HG02870 (cell line): ENCODE measurements at regions not wholly inside any gene's neighbourhood (a gene's known extent, or its start where the extent isn't known, plus 50 kb on each side); places are given as distances from the start of the nearest gene placed in this dataset.
"Not testable (repeated sequence)": the region's sequence is repeated elsewhere in the genome, so short reads cannot be mapped to it uniquely, and the experiment has no call there.

Experiments
- ATAC-seq: cut with Tn5 transposase; IDR thresholded peaks from one replicate; pipeline ENCODE4 v1.9.1; 2021; ENCODE audit warnings: mild to moderate bottlenecking, moderate library complexity; ENCODE audit not compliant: unreplicated experiment

- no peak for ATAC-seq
These were observed 106.5 kb upstream of the KCTD1 start for GRCh38 chr18:26654616-26655524.

DNA sequence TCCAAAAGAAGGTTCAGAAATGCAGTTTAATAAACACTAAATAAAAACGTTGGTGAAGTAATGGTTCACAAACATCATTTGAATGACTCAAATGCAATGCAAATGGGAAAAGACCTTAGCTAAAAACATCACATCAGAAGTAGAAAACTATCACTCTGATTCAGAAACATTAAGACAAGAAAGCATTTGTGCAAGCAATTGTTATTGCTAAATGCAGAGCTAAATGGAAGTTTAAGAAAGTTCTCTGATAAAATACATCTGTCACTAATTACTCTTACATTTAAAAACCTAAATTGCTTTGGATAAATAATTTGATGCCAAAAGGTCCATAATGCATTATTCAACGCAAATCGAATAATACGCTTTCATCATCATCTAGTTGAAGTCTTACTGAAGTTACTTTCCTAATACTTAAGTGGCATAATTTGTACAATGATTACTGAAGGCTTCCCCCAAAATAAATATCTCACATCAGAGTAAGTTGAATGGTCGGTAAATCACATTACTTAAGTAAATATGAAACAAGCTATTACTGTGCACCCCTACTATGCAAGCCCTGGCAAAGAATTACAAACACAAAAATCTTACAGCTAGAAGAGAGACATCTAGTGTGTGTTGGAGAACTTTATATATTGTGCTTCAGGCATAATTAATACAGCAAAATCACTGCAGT lies 105.7 kb upstream of the KCTD1 start:
- no peak for ATAC-seq

DNA sequence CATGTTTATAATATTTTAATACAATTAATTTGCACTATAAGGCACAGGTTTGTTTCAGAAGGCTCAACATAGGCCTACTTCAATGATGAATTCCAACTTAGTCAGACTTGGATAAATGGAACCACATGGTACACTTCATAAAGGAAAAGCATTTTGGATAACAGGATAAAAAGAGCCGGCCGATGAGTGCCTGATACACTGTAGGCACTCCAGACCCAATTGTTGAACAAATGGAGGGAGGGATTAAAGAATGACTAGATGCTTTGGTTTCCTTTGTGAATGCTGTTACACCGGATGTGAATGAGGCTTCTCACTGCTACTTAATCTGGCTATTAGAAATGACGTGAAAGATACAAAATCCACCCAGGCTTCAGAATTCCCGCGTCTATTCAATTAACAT lies 104.1 kb upstream of the KCTD1 start:
- ATAC-seq = no peak

DNA sequence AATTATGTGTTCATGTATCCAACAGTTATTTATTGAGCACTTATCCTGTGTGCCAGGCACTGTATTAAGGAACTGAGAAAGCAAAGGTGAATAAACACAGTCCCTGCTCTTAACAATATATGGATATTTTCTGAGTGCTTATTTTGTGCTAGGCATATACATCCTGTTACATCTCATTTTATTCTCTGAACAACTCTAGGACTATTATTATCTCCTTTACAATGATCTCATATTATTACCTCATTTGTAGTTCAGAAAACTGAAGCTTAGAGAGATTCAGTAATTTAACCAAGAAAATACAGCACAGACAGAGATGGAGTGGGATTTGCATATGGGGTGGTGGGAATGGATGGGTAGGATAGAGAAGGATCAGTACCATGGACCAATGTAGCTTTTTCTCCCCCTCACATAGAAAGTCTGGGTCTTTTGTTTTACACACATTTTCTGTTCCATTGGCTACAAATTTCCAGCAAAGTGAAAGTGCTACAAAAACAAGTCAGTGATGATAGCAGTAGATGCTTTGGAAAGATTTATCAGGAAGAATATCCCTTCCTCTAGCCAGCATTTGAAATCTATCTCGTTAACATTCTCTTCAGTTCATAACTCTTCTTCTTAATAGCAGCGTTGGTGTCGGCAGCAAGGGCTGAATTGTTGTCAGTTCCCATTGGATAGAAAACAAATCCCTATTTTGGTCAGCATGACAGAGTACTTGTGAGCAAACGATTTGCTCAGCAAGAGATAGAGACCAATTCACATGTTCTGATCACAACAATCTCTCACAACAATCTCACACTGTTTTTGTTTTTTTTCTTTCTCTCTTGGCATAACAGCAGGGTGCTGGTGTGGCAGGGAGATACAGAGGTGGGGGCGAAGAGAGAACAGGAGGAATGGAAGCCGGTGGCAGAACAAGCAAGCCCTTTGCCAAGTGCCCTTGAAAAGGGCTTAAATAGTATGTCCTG lies 102.2 kb upstream of the KCTD1 start:
- no peak for ATAC-seq

DNA sequence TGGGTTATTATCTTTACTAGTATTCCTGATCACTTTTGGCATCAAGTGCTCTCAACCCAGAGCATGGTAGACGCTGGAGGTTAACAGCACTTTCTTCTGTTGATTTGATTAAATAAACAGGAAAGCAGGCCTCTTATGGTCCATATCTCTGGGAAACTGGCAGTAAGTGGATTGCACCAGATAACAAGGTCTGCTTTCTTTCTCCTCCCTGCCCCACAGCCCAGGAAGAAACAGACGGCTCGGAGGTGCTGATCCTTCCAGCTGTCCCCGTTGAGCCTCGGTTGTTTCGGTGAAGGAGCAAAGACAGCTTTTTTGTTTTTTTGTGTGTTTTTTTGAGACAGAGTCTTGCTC lies 100.8 kb upstream of the KCTD1 start:
- no peak for ATAC-seq

DNA sequence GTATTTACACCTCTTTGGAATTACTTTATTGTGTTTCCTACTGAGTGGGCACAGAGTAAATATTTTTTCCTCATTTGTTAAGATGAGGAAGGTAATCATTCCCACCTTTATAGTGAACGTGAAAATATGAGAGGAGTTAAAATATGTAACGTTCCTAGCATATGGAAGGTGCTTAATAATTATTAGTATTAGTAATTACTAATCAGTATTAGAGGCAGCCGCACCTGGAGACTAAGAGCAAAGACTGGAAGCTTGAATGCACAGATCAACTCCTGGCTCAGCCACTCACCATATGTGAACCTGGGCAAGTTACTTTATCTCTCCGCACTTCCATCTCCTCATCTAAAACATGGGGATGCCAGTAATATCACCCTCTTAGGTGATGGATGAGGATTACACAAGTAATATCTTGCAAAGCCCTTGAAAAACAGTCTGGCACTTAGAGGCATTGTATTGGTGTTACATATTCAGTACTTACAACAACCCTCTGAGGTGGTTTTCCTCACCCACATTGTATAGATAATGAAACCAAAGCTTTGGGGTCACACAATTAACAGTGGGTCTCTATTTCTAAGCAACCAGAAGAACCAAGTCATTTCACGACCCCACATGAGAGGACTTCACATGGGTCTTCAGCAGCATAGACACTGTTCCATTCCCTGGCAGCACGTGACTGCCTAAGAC lies 100.3 kb upstream of the KCTD1 start:
- peak; percentile 49 for ATAC-seq

DNA sequence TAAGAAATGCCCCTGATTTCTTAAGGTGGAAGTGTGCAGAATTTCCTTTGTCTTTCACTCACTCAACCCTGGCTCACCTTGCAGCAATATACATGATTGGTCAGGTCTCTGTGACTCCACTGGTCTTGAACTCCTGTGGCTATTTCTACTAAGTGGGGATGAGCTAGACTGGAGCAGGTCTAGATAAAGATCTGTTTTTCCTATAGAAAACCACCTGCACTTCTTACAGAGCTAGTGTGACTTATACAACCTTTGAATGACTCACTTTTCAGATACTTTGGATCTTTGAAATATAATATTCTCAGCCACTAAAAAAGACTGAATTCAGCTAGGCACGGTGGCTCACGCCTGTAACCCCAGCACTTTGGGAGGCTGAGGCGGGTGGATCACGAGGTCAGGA lies 98.5 kb upstream of the KCTD1 start:
- no peak for ATAC-seq

DNA sequence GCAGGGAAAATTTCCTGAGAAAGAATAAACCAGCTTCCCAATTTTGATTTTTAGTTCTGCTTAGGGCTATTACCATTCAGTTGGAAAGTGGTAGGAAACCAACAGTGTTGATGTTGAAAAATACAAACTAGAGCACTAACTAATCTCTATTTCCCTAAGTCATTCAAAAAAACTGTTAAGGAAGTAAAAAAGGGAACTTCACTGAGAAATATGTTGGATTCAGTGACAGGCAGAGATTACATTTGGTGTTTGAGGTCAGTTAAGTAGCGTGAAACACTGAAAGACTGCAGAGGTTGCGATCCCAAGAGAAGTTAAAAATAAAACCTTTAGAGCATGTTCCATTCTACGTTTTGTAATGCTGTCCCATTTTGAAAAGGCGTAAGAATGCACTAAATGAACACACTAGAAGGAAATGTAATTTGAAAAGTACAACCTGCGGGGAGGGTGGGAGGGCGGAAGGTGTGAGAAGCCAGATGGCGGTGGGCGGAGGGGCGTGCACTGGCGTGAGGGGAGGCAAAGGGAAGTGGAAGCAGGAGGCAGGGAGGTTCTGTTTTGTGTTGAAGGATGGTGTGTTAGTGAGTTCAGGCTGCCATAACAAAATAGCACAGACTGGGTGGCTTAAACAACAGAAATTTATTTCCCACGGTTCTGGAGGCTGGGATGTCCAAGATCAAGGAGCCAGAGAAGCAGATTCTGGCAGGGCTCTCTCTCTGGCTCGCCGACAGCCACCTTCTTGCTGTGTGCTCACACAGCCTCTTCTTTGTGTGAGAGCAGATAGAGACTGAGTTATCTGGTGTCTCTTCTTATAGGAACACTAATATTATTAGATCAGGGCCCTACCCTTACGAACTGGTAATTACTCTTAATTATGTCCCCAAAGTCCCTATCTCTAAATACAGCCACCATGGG lies 94.3 kb upstream of the KCTD1 start:
- no peak for ATAC-seq

GRCh38 chr18:26640541-26640940 lies 92.2 kb upstream of the KCTD1 start:
- ATAC-seq = no peak

- no peak for ATAC-seq
These were observed 90.8 kb upstream of the KCTD1 start for GRCh38 chr18:26639149-26639548.

- ATAC-seq = no peak
These were observed 89.6 kb upstream of the KCTD1 start for GRCh38 chr18:26637983-26638382.

DNA sequence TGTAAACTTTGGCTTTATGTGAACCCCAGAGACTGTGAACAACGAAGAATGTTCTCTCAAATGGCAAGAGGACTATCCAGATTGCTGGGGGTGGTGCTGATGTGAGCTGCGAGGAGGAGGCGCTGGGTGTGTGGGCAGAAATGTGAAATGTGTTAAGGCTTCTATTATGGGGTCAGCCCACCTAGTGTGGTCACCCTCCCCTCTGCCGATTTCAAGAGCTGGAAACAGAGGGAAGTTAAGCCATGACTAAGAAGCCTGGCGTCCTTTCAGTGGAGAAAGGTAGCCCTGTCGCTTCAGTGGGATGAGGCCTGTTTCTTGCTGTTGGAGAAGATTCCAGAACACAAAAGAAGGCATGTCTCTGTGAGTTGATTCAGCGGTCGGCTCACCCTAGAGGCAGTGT lies 89.0 kb upstream of the KCTD1 start:
- no peak for ATAC-seq

- no peak for ATAC-seq
These were observed 87.1 kb upstream of the KCTD1 start for GRCh38 chr18:26635466-26635865.

DNA sequence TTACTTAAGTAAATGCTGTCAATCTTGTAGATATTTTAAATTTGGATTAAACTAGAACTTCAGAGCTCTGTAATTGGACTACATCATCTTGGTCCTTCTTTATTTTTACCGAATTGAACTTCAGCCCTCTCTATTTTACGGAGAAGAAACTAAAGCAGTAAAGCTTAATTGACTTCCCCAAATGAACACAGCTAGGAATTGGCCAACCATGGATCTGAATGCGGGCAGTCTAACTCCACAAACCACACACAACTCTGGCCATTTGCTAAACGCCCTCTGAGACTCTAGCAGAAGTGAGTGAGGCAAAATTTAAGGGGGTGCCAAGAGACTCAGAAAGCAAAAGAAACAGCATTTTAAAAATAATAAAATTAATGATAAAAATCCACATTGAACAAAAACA lies 86.3 kb upstream of the KCTD1 start:
- ATAC-seq = no peak

GRCh38 chr18:26631135-26631534 lies 82.8 kb upstream of the KCTD1 start:
- no peak for ATAC-seq

GRCh38 chr18:26630596-26630995 lies 82.2 kb upstream of the KCTD1 start:
- ATAC-seq = no peak

GRCh38 chr18:26628017-26628416 lies 79.7 kb upstream of the KCTD1 start:
- no peak for ATAC-seq

DNA sequence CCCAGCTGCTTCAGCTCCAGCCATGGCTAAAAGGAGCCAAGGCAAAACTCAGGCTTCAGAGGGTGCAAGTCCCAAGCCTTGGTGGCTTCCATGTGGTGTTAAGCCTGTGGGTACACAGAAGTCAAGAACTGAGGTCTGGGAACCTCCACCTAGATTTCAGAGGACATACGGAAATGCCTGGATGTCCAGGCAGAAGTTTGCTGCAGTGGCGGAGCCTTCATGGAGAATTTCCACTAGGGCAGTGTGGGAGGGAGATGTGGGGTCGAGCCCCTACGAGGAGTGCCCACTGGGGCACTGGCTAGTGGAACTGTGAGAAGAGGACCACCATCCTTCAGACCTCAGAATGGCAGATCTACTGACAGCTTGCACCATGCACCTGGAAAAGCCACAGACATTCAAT lies 76.1 kb upstream of the KCTD1 start:
- no peak for ATAC-seq

GRCh38 chr18:26623314-26623713 lies 75.0 kb upstream of the KCTD1 start:
- not testable (repeated sequence) for ATAC-seq
